NB4 (cell line): ENCODE measurements at regions not wholly inside any gene's neighbourhood (a gene's known extent, or its start where the extent isn't known, plus 50 kb on each side); places are given as distances from the start of the nearest gene placed in this dataset.

Source experiments
- POLR2A ChIP-seq: IDR thresholded peaks from 2 replicates; pipeline ENCODE4 v1.6.1; 2011; ENCODE audit warnings: mild to moderate bottlenecking; ENCODE audit not compliant: insufficient read length; ENCODE audit errors: extremely low read depth
- TF ChIP-seq, protein P1 (sequence below): IDR thresholded peaks from one replicate; pipeline ENCODE4 v1.5.1; 2012; ENCODE audit warnings: low read depth, low read length

DNA sequence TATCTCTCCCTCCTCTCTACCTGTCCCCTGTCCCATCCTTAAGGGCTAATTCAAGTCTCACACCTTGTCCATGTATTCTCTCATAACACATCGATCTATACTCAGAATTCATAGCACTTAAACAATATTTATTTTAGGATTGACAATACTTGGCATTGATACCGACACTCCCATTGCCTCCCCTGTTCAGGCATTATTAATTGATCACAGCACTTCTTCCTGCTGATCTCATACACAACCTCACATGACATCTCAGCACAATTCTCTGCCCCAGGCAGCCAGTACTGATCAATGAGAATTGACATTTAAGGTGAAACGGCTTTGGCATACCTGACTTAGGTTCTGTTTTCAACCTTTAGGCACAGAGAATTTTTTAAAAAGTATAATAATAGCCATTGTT, 582.4 kb upstream of the BRINP1 start:
- TF ChIP-seq, protein P1, sequence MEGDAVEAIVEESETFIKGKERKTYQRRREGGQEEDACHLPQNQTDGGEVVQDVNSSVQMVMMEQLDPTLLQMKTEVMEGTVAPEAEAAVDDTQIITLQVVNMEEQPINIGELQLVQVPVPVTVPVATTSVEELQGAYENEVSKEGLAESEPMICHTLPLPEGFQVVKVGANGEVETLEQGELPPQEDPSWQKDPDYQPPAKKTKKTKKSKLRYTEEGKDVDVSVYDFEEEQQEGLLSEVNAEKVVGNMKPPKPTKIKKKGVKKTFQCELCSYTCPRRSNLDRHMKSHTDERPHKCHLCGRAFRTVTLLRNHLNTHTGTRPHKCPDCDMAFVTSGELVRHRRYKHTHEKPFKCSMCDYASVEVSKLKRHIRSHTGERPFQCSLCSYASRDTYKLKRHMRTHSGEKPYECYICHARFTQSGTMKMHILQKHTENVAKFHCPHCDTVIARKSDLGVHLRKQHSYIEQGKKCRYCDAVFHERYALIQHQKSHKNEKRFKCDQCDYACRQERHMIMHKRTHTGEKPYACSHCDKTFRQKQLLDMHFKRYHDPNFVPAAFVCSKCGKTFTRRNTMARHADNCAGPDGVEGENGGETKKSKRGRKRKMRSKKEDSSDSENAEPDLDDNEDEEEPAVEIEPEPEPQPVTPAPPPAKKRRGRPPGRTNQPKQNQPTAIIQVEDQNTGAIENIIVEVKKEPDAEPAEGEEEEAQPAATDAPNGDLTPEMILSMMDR: no peak
- TF ChIP-seq POLR2A: no peak
